Prostate gland (tissue), 2 donors: ENCODE measurements at regions not wholly inside any gene's neighbourhood (a gene's known extent, or its start where the extent isn't known, plus 50 kb on each side); places are given as distances from the start of the nearest gene placed in this dataset.

ENCODE experiments used
- POLR2AphosphoS5 ChIP-seq: sonication (generic); formaldehyde crosslinking; IDR thresholded peaks from one replicate; pipeline ENCODE4 v1.6.1; 2017; ENCODE audit warnings: antibody characterized with exemption
- TF ChIP-seq, protein P1 (sequence below), 4 experiments: fragments of 200-600 bp in 2 of 4; fragments of 450-650 bp in 2 of 4; sonication (generic) in 2 of 4; IDR thresholded peaks; 1 replicate in 3 of 4; 2 replicates in 1 of 4; pipeline ENCODE4 v1.5.1; 2016 to 2019; ENCODE audit warnings: antibody characterized with exemption in 4 of 4, mild to moderate bottlenecking in 2 of 4, moderate library complexity in 2 of 4

- TF ChIP-seq, protein P1, sequence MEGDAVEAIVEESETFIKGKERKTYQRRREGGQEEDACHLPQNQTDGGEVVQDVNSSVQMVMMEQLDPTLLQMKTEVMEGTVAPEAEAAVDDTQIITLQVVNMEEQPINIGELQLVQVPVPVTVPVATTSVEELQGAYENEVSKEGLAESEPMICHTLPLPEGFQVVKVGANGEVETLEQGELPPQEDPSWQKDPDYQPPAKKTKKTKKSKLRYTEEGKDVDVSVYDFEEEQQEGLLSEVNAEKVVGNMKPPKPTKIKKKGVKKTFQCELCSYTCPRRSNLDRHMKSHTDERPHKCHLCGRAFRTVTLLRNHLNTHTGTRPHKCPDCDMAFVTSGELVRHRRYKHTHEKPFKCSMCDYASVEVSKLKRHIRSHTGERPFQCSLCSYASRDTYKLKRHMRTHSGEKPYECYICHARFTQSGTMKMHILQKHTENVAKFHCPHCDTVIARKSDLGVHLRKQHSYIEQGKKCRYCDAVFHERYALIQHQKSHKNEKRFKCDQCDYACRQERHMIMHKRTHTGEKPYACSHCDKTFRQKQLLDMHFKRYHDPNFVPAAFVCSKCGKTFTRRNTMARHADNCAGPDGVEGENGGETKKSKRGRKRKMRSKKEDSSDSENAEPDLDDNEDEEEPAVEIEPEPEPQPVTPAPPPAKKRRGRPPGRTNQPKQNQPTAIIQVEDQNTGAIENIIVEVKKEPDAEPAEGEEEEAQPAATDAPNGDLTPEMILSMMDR (IDR thresholded peaks at IDR 0.05) = no peak
- no peak for TF ChIP-seq POLR2AphosphoS5
Observed at GRCh38 chr10:90988024-90988423, 67.1 kb upstream of the ANKRD1 start.
